HG02938 (cell line): ENCODE measurements at regions not wholly inside any gene's neighbourhood (a gene's known extent, or its start where the extent isn't known, plus 50 kb on each side); places are given as distances from the start of the nearest gene placed in this dataset.
"Not testable (repeated sequence)": the region's sequence is repeated elsewhere in the genome, so short reads cannot be mapped to it uniquely, and the experiment has no call there.

Source experiments
- ATAC-seq: cut with Tn5 transposase; IDR thresholded peaks from one replicate; pipeline ENCODE4 v1.9.1; 2021; ENCODE audit warnings: mild to moderate bottlenecking, moderate library complexity; ENCODE audit not compliant: unreplicated experiment

DNA sequence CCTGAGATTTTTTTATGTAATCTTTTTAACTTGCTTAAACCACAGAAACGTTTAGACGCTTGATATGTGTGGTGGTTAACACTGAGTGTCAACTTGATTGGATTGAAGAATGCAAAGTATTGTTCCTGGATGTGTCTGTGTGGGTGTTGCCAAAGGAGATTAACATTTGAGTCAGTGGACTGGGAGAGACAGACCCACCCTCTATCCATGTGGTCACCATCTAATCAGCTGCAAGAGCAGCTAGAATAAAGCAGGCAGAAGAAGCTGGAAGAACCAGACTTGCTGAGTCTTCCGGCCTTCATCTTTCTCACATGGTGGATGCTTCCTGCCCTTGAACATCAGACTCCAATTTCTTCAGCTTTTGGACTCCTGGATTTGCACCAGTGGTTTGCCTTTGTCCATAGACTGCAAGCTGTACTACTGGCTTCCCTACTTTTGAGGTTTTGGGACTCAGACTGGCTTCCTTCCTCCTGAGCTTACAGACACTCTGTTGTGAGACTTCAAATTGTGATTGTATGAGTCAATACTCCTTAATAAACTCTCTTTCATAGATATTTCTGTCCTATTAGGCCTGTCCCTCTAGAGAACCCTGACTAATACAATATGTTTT is 816.0 kb upstream of the CDH9 start:
- ATAC-seq = no peak

DNA sequence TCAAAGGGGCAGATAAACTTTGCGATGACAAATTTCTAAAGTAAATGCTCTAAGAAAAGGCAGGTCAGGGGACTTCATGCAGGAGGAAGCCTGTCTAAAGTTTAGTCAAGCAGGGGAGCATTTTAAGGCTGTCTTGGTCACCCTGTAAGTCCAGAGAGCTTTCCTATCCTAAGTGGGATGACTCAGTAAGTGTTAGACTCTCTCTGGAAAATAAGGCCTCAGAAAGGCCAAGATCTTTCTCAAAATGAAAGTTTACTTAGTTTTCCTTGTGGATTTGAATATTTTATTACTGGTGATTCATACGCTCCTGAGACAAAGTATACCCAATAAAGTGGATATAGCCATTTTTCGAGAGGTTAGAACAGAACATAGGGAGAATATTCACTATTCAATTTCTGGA is 806.9 kb upstream of the CDH9 start:
- no peak for ATAC-seq

GRCh38 chr5:27836704-27837103 is 798.3 kb upstream of the CDH9 start:
- ATAC-seq = not testable (repeated sequence)

GRCh38 chr5:27832886-27833285 is 794.5 kb upstream of the CDH9 start:
- ATAC-seq = no peak

DNA sequence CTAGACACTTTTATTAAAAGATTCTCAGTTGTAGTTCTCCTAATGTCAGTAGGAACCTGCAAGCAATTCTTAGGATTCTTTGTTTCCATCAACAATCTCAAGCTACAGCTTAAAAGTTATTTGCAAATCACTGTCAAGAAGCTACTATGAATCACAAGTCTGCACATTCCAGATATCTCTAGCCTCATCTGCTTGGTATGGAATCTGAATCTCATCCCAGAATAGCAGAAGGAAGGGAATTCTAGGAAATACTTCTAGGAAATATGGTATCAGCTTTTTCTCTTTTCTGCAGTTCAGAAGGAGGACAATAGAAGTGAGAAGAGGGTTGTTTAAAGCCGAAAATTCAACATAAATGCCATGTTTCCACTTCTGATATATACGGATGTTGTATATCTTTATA is 792.2 kb upstream of the CDH9 start:
- ATAC-seq = no peak

GRCh38 chr5:27821681-27822080 is 783.3 kb upstream of the CDH9 start:
- ATAC-seq = no peak

- no peak for ATAC-seq
Measured at GRCh38 chr5:27818888-27819287, 780.5 kb upstream of the CDH9 start.

DNA sequence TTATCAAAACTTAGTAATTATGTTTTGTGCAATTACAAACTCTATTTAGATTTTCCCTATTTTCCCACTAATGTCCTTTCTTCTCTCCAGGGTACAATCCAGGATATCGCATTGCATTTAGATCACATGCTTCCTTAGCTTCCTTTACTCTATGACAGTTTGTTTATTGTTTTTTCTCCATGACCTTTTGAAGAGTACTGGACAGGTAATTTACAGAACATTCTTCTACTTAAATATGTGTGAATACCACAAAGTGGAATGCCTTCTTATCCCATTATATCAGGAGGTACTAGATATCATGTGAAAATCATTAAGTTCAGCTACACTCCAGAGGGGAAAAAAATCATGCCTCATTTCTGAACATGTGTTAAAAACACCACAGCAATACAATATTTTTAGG is 776.6 kb upstream of the CDH9 start:
- ATAC-seq = no peak

GRCh38 chr5:27814286-27814685 is 775.9 kb upstream of the CDH9 start:
- no peak for ATAC-seq

GRCh38 chr5:27810458-27810857 is 772.1 kb upstream of the CDH9 start:
- no peak for ATAC-seq

GRCh38 chr5:27797220-27797619 is 758.8 kb upstream of the CDH9 start:
- ATAC-seq = no peak

DNA sequence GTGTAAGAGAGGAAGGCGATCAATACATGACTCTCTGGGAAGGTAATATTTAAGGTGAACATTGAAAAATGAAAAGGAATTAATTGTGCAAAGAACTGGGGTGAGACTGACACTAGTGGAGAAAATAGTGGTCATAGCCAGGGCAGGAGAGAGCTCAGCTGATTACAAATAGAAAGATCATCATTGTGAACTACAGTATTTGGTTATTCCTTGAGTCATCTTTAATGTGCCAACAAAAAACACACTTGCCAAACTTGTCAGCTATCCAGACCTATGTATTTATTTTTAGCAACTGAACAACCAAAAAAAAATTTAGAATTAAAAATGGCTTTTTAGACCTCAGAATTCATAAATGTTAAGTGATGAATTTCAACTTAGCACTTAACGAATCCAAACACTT is 749.8 kb upstream of the CDH9 start:
- no peak for ATAC-seq

GRCh38 chr5:27784317-27784716 is 745.9 kb upstream of the CDH9 start:
- ATAC-seq = no peak

GRCh38 chr5:27778121-27778520 is 739.7 kb upstream of the CDH9 start:
- ATAC-seq = no peak

DNA sequence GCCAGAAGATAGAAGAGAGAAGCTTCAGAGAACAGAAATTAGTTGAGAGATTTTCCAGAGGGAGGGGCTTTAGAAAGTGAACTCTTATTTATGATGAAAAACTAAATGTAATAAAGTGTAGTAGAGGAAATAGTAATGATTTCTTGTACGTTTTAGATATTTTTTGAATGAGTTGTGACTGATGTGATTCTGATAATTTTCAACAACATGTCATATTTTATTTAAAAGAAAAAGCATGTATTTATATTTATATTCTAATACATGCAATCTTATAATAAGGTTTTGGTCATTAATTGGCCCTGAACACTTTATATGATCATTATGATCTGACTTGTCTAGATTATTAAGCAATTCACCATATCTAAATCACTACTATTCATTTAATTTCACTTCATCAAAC is 735.2 kb upstream of the CDH9 start:
- ATAC-seq = no peak

- ATAC-seq = no peak
Measured at GRCh38 chr5:27773166-27773565, 734.8 kb upstream of the CDH9 start.

- ATAC-seq = no peak
Measured at GRCh38 chr5:27769748-27770402, 731.5 kb upstream of the CDH9 start.

GRCh38 chr5:27748847-27749246 is 710.5 kb upstream of the CDH9 start:
- no peak for ATAC-seq

DNA sequence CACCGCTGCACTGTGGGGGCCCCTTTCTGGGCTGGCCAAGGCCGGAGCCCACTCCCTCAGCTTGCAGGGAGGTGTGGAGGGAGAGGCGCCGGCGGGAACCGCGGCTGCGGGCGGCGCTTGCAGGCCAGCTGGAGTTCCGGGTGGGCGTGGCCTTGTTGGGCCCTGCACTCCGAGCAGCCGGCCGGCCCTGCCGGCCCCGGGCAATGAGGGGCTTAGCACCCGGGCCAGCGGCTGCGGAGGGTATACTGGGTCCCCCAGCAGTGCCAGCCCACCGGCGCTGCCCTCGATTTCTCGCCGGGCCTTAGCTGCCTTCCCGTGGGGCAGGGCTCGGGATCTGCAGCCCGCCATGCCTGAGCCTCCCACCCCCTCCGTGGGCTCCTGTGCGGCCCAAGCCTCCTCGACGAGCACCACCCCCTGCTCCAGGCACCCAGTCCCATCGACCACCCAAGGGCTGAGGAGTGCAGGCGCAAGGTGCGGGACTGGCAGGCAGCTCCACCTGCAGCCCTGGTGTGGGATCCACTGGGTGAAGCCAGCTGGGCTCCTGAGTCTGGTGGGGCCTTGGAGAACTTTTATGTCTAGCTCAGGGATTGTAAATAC is 705.1 kb upstream of the CDH9 start:
- ATAC-seq = not testable (repeated sequence)

GRCh38 chr5:27742805-27743204 is 704.4 kb upstream of the CDH9 start:
- ATAC-seq = no peak

- ATAC-seq = no peak
Measured at GRCh38 chr5:27734838-27735237, 696.5 kb upstream of the CDH9 start.

GRCh38 chr5:27733237-27733636 is 694.9 kb upstream of the CDH9 start:
- no peak for ATAC-seq

DNA sequence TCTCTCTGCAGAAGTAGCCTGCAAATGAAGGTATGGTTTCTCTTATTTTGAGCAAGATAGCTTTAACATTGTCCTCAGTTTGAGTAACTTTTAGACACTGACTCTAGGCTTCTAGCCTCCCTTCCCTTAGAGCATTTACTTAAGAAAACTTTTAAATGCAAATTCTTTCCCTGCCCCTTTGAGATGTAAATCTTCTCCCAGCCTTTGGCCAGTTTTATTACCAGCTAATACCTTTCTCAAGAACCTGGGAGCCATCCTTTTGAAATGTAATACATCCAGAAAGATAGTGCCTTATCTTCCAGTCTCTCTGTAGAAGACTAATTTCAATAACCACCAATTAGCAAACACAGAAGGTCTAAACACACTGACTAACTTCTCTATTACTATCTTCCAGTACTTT is 688.9 kb upstream of the CDH9 start:
- ATAC-seq = no peak
